ENCODE measurements at regions not wholly inside any gene's neighbourhood (a gene's known extent, or its start where the extent isn't known, plus 50 kb on each side); places are given as distances from the start of the nearest gene placed in this dataset.

DNA sequence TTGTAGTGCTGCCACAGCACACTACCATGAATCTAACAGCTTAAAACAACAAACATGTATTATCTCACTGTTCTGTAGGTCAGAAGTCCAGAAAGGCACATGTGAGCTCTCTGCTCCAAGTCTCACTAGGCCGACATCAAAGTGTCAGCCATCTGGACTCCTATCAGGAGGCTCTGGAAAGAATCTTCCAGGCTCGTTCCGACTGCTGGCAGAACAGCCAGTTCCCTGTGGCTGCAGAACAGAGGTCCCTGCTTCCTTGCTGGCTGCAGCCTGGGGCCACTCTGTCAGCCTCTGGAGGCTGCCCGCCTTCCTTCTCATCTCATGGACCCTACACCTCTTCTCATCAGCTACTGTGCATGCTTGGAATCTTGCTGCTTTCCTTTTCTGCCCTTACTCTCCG, 168.9 kb downstream of the CBLN1 start:
- TF ChIP-seq, protein P1, sequence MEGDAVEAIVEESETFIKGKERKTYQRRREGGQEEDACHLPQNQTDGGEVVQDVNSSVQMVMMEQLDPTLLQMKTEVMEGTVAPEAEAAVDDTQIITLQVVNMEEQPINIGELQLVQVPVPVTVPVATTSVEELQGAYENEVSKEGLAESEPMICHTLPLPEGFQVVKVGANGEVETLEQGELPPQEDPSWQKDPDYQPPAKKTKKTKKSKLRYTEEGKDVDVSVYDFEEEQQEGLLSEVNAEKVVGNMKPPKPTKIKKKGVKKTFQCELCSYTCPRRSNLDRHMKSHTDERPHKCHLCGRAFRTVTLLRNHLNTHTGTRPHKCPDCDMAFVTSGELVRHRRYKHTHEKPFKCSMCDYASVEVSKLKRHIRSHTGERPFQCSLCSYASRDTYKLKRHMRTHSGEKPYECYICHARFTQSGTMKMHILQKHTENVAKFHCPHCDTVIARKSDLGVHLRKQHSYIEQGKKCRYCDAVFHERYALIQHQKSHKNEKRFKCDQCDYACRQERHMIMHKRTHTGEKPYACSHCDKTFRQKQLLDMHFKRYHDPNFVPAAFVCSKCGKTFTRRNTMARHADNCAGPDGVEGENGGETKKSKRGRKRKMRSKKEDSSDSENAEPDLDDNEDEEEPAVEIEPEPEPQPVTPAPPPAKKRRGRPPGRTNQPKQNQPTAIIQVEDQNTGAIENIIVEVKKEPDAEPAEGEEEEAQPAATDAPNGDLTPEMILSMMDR (IDR thresholded peaks at IDR 0.05): no peak
- no peak for TF ChIP-seq POLR2A (IDR thresholded peaks at IDR 0.05)
